ENCODE measurements at regions not wholly inside any gene's neighbourhood (a gene's known extent, or its start where the extent isn't known, plus 50 kb on each side); places are given as distances from the start of the nearest gene placed in this dataset.

DNA sequence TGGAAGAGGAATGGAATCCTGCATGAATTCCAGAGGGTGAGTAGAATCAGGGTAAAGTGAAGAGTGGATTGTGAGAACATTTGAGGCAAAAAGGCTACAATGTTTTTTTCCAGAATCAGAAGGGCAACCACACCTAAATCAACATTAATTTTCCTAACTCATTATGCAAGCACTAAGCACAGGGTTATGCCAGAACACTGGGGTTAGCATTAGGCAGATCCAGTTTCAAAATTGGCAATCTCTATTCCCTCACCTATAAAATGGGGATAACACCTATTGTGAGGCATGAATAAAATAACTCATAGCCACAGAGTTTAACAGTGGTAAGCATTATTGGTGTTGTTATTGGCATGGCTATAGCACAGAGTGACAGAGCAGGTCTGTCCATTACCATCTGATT is 378.6 kb upstream of the FAT3 start:
- DNase-seq = no peak
- H3K27me3 ChIP-seq = no peaks in the 10 kb centered on the region
- no peaks in the 10 kb centered on the region for H3K9me3 ChIP-seq
- no peaks in the 10 kb centered on the region for H3K4me1 ChIP-seq
- no peak overlapping the region for H3K4me3 ChIP-seq
- no peaks in the 10 kb centered on the region for H3K36me3 ChIP-seq
- TF ChIP-seq, protein P1, sequence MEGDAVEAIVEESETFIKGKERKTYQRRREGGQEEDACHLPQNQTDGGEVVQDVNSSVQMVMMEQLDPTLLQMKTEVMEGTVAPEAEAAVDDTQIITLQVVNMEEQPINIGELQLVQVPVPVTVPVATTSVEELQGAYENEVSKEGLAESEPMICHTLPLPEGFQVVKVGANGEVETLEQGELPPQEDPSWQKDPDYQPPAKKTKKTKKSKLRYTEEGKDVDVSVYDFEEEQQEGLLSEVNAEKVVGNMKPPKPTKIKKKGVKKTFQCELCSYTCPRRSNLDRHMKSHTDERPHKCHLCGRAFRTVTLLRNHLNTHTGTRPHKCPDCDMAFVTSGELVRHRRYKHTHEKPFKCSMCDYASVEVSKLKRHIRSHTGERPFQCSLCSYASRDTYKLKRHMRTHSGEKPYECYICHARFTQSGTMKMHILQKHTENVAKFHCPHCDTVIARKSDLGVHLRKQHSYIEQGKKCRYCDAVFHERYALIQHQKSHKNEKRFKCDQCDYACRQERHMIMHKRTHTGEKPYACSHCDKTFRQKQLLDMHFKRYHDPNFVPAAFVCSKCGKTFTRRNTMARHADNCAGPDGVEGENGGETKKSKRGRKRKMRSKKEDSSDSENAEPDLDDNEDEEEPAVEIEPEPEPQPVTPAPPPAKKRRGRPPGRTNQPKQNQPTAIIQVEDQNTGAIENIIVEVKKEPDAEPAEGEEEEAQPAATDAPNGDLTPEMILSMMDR (IDR thresholded peaks at IDR 0.05) = no peak
- TF ChIP-seq POLR2A (IDR thresholded peaks at IDR 0.05) = no peak
- H3K27ac ChIP-seq = no peak overlapping the region
- intact Hi-C loops (cut with DNase I; ENCODE audit: low total_unique reads) = no loop called here

DNA sequence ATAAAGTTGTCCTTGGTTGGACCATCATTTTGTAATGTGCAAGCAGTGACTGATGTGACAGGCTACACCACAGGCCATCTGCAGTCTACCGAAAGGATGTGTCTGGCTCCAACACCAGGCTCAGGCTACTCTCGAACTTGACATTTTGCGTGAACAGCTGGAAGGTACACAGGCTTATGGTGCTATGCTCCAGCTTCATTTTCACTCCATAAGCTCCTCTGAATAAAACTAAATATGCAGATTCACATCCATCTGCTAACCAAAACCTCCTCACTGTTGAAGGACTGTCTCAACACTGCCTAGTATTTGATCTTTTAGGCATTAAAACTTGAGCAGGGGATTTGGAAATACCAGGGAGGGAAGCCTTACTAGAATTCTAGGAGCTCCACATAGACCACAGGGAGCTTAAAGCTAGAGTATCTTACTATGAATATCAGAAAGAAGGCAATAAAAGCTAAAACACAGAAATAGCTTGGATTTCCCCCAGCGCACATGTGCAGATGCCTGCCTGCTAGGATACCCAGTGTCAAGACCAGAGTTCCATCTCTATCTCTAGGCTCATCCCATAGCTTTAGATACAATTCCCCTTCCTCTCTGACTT is 383.9 kb upstream of the FAT3 start:
- Histone ChIP-seq H3K4me1 (no peaks in the 10 kb centered on the region), H3K36me3 (no peaks in the 10 kb centered on the region), H3K27me3 (no peaks in the 10 kb centered on the region), H3K9me3 (no peaks in the 10 kb centered on the region), H3K27ac (no peak overlapping the region), H3K4me3 (no peak overlapping the region)
- TF ChIP-seq, protein P1 (IDR thresholded peaks at IDR 0.05) = no peak
- TF ChIP-seq POLR2A (IDR thresholded peaks at IDR 0.05) = no peak
- intact Hi-C loops (cut with DNase I; ENCODE audit: low total_unique reads) = no loop called here
- DNase-seq = no peak

DNA sequence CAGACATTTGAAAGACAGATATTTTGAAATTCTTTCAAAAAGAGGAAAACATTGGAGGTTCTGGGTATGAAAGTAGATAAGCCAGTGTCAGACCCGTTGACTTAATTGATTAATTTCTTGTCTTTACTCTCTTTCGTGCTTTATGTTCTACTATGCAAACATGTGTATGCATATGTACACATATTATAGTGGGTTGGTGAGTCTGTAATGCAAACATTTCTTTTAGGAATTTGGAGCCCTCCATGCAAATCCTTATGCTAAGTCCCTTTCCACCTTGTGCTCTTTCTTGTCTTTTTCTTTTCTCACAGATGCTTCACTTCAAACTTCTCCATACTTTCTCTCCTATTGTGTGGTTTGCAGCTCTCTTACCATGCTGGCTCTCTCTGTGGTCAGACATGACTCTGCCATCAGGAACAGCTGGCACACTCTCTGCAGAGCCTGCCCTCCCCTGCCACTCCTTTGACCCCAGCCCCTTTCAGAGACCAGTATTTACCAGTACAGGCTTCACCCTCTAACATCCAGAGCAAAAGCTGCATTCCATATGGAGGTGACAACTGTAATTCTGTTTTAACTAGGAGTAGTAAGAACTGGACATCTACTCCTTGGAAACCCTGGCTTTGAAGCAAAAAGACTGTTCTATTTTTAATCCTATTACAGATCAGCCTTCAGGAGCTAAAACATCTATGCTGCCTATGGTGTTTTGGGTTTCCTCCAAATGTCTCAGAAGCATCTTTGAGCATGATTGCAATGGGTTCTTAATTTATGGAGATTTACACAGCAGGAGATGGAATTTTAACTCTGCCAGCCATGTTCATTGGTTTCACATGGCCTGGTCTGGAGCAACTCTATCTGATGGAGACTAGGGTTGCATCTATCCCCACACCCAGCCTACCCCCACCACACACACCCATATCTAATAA is 386.9 kb upstream of the FAT3 start:
- Histone ChIP-seq H3K9me3 (no peaks in the 10 kb centered on the region), H3K4me1 (no peaks in the 10 kb centered on the region), H3K27me3 (no peaks in the 10 kb centered on the region), H3K4me3 (no peak overlapping the region), H3K36me3 (no peaks in the 10 kb centered on the region), H3K27ac (no peak overlapping the region)
- DNase-seq = no peak
- intact Hi-C loops (cut with DNase I; ENCODE audit: low total_unique reads) = no loop called here
- TF ChIP-seq POLR2A (IDR thresholded peaks at IDR 0.05) = no peak
- TF ChIP-seq, protein P1 (IDR thresholded peaks at IDR 0.05) = no peak

DNA sequence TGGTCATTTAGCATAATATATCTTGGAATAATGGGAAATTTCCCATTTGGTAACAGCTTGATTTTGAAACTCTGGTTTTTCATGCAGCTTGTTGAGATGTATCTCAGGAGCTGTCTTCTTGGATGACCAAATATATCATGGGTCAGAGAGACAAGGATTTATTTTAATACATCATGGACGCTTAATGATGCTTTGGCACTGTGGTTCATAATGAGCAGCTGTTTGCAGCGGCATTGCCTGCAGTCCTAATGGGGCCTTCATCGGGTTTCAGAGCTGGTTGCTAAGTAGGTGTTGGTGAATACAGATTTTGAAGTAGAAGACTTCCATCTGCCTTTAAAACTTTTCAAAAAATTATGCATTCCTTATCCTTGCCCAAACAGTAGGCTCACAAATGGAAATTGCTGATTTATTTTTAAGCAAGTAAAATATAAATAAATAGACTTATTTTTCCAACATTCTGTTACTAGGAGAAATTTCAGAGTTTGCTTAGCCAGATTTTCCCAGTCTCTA is 389.5 kb upstream of the FAT3 start:
- no peak for DNase-seq
- Histone ChIP-seq H3K4me3 (no peak overlapping the region), H3K4me1 (no peaks in the 10 kb centered on the region), H3K27ac (no peak overlapping the region), H3K9me3 (no peaks in the 10 kb centered on the region), H3K36me3 (no peaks in the 10 kb centered on the region), H3K27me3 (no peaks in the 10 kb centered on the region)
- intact Hi-C loops (cut with DNase I; ENCODE audit: low total_unique reads) = no loop called here
- TF ChIP-seq POLR2A (IDR thresholded peaks at IDR 0.05) = no peak
- TF ChIP-seq, protein P1 (IDR thresholded peaks at IDR 0.05) = no peak

DNA sequence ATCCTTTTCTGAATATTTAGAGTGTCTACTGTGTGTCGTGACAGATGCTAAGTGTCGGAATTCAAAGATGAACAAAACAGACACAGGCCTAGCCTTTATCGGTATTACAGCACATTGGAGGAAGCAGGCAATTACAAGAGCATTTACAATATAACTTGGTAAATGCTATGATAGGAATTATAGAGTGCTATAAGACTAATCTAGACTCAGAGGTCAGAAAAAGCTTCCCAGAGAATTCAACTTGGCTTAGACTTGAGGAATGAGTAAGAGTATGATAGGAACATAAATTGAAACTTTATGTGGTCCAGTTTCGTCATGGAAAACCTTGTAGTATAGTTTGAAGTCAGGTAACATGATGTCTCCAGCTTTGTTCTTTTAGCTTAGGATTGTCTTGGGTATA is 395.7 kb upstream of the FAT3 start:
- Histone ChIP-seq H3K4me1 (no peaks in the 10 kb centered on the region), H3K36me3 (no peaks in the 10 kb centered on the region), H3K27me3 (no peaks in the 10 kb centered on the region), H3K27ac (no peak overlapping the region), H3K4me3 (no peak overlapping the region), H3K9me3 (no peaks in the 10 kb centered on the region)
- no peak for TF ChIP-seq POLR2A (IDR thresholded peaks at IDR 0.05)
- TF ChIP-seq, protein P1 (IDR thresholded peaks at IDR 0.05) = no peak
- no peak for DNase-seq
- intact Hi-C loops (cut with DNase I; ENCODE audit: low total_unique reads) = no loop called here
